GM23338 (cell line): ENCODE measurements at regions not wholly inside any gene's neighbourhood (a gene's known extent, or its start where the extent isn't known, plus 50 kb on each side); places are given as distances from the start of the nearest gene placed in this dataset.

Experiments used
- ATAC-seq: fragments of 200-7000 bp; cut with Tn5 transposase; 3 replicates; pipeline ENCODE4 v1.9.1; 2020
- DNase-seq: peaks from one replicate; pipeline ENCODE4 v3.0.0-alpha.2; 2015; ENCODE audit warnings: low spot score
- H2AFZ ChIP-seq: fragments of 200-600 bp; sonication (generic); 2 replicates; pipeline ENCODE4 v1.8.0; 2016; ENCODE audit warnings: antibody characterized with exemption, mild to moderate bottlenecking, moderate library complexity
- H3F3A ChIP-seq: fragments of 200-600 bp; sonication (generic); replicated peaks from 2 replicates; pipeline ENCODE4 v1.8.0; 2017; ENCODE audit warnings: antibody characterized with exemption, mixed run types, low read depth
- H3K27ac ChIP-seq: fragments of 200-600 bp; sonication (generic); 2 replicates; pipeline ENCODE4 v1.6.1; 2016; ENCODE audit warnings: low read depth
- H3K27me3 ChIP-seq: fragments of 200-600 bp; sonication (generic); 2 replicates; pipeline ENCODE4 v1.8.0; 2016; ENCODE audit warnings: mild to moderate bottlenecking, mixed run types, moderate library complexity; ENCODE audit not compliant: insufficient read depth
- H3K36me3 ChIP-seq: fragments of 200-600 bp; sonication (generic); 2 replicates; pipeline ENCODE4 v1.8.0; 2016; ENCODE audit warnings: mild to moderate bottlenecking; ENCODE audit not compliant: insufficient read depth
- H3K4me1 ChIP-seq: fragments of 200-600 bp; sonication (generic); 2 replicates; pipeline ENCODE4 v1.8.0; 2016; ENCODE audit warnings: mild to moderate bottlenecking, moderate library complexity; ENCODE audit not compliant: insufficient read depth
- H3K4me2 ChIP-seq: fragments of 200-600 bp; sonication (generic); 2 replicates; pipeline ENCODE4 v1.7.1; 2017; ENCODE audit warnings: mixed run types
- H3K4me3 ChIP-seq: fragments of 200-600 bp; sonication (generic); 2 replicates; pipeline ENCODE4 v1.6.1; 2016; ENCODE audit warnings: mixed run types
- H3K79me2 ChIP-seq: fragments of 200-600 bp; sonication (generic); replicated peaks from 2 replicates; pipeline ENCODE4 v1.8.0; 2017; ENCODE audit warnings: mild to moderate bottlenecking; ENCODE audit not compliant: insufficient read depth
- H3K9me2 ChIP-seq: fragments of 200-600 bp; sonication (generic); 2 replicates; pipeline ENCODE4 v1.8.0; 2017; ENCODE audit not compliant: insufficient read depth
- H4K20me1 ChIP-seq: fragments of 200-600 bp; sonication (generic); replicated peaks from 2 replicates; pipeline ENCODE4 v1.8.0; 2017; ENCODE audit warnings: mild to moderate bottlenecking; ENCODE audit not compliant: insufficient read depth
- H3K27ac Mint-ChIP-seq: 2 replicates; pipeline ENCODE4 v1.8.0; 2020; ENCODE audit warnings: inconsistent platforms, mild to moderate bottlenecking, moderate library complexity, mixed read lengths
- H3K27me3 Mint-ChIP-seq: 3 replicates; pipeline ENCODE4 v1.8.0; 2022; ENCODE audit warnings: low read depth, mild to moderate bottlenecking, moderate library complexity, mixed read lengths, inconsistent platforms; ENCODE audit not compliant: insufficient read depth, poor library complexity
- H3K36me3 Mint-ChIP-seq: 3 replicates; pipeline ENCODE4 v1.8.0; 2021; ENCODE audit warnings: low read depth, mild to moderate bottlenecking, inconsistent platforms, moderate library complexity, mixed read lengths
- H3K4me1 Mint-ChIP-seq: 3 replicates; pipeline ENCODE4 v1.8.0; 2020; ENCODE audit warnings: mild to moderate bottlenecking, inconsistent platforms, mixed read lengths
- H3K4me3 Mint-ChIP-seq: 3 replicates; pipeline ENCODE4 v1.8.0; 2021; ENCODE audit warnings: moderate library complexity, mild to moderate bottlenecking, inconsistent platforms, mixed read lengths
- H3K9me3 Mint-ChIP-seq: 3 replicates; pipeline ENCODE4 v1.8.0; 2020; ENCODE audit warnings: moderate library complexity, mild to moderate bottlenecking, inconsistent platforms, mixed read lengths
- CREB1 ChIP-seq: fragments of 250-450 bp; sonication (Bioruptor Pico); IDR thresholded peaks from 2 replicates; pipeline ENCODE4 v1.5.0; 2020; ENCODE audit warnings: low read depth, mild to moderate bottlenecking, moderate library complexity
- EZH2 ChIP-seq: fragments of 200-600 bp; sonication (generic); IDR thresholded peaks from one replicate; pipeline ENCODE4 v1.8.0; 2017; ENCODE audit warnings: antibody characterized with exemption, mild to moderate bottlenecking, low read depth; ENCODE audit not compliant: unreplicated experiment
- EZH2phosphoT487 ChIP-seq: fragments of 200-600 bp; sonication (generic); IDR thresholded peaks from one replicate; pipeline ENCODE4 v1.8.1; 2018; ENCODE audit warnings: antibody characterized with exemption; ENCODE audit not compliant: unreplicated experiment
- JUNB ChIP-seq: IDR thresholded peaks from one replicate; pipeline ENCODE4 v1.6.1; 2016; ENCODE audit warnings: antibody characterized with exemption; ENCODE audit not compliant: unreplicated experiment
- NANOG ChIP-seq: IDR thresholded peaks from 2 replicates; pipeline ENCODE4 v1.6.1; 2016; ENCODE audit warnings: antibody characterized with exemption, borderline replicate concordance
- POLR2AphosphoS5 ChIP-seq: IDR thresholded peaks from 2 replicates; pipeline ENCODE4 v1.6.1; 2016; ENCODE audit warnings: antibody characterized with exemption, low read depth
- STAT1 ChIP-seq: IDR thresholded peaks from one replicate; pipeline ENCODE4 v1.6.1; 2016; ENCODE audit warnings: antibody characterized with exemption; ENCODE audit not compliant: unreplicated experiment
- ZNF114 ChIP-seq: fragments of 250-450 bp; sonication (Bioruptor Pico); IDR thresholded peaks from 2 replicates; pipeline ENCODE4 v1.5.0; 2020; ENCODE audit warnings: mild to moderate bottlenecking, moderate library complexity
- ZNF331 ChIP-seq: fragments of 250-450 bp; sonication (Bioruptor Pico); IDR thresholded peaks from 2 replicates; pipeline ENCODE4 v1.5.0; 2020; ENCODE audit warnings: low read depth, mild to moderate bottlenecking, moderate library complexity
- TF ChIP-seq, protein P1 (sequence below): IDR thresholded peaks from 2 replicates; pipeline ENCODE4 v1.6.1; 2016; ENCODE audit warnings: antibody characterized with exemption
- TF ChIP-seq, protein P2 (sequence below): fragments of 250-450 bp; sonication (Bioruptor Pico); IDR thresholded peaks from 2 replicates; pipeline ENCODE4 v1.5.0; 2020; ENCODE audit warnings: mild to moderate bottlenecking, moderate library complexity
- TF ChIP-seq, protein P3 (sequence below), 2 experiments: fragments of 200-600 bp in 1 of 2; sonication (generic) in 1 of 2; conservative IDR thresholded peaks; 2 replicates each; pipeline versions ENCODE4 v1.5.1 to v1.6.1; 2016 to 2017; ENCODE audit warnings: antibody characterized with exemption in 2 of 2, low read depth in 2 of 2, mild to moderate bottlenecking in 2 of 2, moderate library complexity in 1 of 2
- TF ChIP-seq, protein P4 (sequence below): IDR thresholded peaks from one replicate; pipeline ENCODE4 v1.6.1; 2018; ENCODE audit warnings: antibody characterized with exemption; ENCODE audit not compliant: unreplicated experiment

DNA sequence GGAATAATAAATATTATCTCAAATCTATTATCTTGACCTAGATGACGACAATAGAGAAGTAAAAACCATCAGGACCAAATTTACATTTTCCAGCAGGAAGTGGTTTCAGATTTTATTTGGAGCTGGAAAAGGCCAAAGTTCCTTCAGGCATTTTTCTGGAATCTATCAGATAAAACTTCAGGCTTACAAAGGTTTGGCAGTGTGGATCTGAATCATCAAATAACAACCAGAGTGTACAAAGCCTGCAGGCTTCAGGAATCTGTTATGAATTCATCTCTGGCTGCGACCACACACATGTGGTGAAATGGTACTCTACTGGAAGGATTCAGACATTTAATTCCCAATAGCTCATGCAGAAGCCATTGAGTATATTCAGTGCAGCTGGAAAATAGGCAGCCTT, 726.4 kb upstream of the GRAMD2B start:
- Mint-ChIP-seq H3K27me3 (no peaks in the 10 kb centered on the region), H3K4me1 (peaks cover 5% of the 10 kb centered on the region; the same call in 2 of the 3 replicates), H3K27ac (no peak overlapping the region), H3K4me3 (no peak overlapping the region), H3K36me3 (peaks cover 18% of the 10 kb centered on the region), H3K9me3 (peaks cover 18% of the 10 kb centered on the region)
- ATAC-seq: no peak
- no peak overlapping the region for H3K27ac ChIP-seq
- TF ChIP-seq CREB1 (CRISPR knock-in tag) (no peak), JUNB (no peak), EZH2phosphoT487 (no peak), EZH2 (no peak), ZNF331 (CRISPR knock-in tag) (no peak), ZNF114 (CRISPR knock-in tag) (no peak), POLR2AphosphoS5 (no peak), STAT1 (no peak), NANOG (no peak)
- TF ChIP-seq, protein P1, sequence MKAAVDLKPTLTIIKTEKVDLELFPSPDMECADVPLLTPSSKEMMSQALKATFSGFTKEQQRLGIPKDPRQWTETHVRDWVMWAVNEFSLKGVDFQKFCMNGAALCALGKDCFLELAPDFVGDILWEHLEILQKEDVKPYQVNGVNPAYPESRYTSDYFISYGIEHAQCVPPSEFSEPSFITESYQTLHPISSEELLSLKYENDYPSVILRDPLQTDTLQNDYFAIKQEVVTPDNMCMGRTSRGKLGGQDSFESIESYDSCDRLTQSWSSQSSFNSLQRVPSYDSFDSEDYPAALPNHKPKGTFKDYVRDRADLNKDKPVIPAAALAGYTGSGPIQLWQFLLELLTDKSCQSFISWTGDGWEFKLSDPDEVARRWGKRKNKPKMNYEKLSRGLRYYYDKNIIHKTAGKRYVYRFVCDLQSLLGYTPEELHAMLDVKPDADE: no peak
- TF ChIP-seq, protein P2, sequence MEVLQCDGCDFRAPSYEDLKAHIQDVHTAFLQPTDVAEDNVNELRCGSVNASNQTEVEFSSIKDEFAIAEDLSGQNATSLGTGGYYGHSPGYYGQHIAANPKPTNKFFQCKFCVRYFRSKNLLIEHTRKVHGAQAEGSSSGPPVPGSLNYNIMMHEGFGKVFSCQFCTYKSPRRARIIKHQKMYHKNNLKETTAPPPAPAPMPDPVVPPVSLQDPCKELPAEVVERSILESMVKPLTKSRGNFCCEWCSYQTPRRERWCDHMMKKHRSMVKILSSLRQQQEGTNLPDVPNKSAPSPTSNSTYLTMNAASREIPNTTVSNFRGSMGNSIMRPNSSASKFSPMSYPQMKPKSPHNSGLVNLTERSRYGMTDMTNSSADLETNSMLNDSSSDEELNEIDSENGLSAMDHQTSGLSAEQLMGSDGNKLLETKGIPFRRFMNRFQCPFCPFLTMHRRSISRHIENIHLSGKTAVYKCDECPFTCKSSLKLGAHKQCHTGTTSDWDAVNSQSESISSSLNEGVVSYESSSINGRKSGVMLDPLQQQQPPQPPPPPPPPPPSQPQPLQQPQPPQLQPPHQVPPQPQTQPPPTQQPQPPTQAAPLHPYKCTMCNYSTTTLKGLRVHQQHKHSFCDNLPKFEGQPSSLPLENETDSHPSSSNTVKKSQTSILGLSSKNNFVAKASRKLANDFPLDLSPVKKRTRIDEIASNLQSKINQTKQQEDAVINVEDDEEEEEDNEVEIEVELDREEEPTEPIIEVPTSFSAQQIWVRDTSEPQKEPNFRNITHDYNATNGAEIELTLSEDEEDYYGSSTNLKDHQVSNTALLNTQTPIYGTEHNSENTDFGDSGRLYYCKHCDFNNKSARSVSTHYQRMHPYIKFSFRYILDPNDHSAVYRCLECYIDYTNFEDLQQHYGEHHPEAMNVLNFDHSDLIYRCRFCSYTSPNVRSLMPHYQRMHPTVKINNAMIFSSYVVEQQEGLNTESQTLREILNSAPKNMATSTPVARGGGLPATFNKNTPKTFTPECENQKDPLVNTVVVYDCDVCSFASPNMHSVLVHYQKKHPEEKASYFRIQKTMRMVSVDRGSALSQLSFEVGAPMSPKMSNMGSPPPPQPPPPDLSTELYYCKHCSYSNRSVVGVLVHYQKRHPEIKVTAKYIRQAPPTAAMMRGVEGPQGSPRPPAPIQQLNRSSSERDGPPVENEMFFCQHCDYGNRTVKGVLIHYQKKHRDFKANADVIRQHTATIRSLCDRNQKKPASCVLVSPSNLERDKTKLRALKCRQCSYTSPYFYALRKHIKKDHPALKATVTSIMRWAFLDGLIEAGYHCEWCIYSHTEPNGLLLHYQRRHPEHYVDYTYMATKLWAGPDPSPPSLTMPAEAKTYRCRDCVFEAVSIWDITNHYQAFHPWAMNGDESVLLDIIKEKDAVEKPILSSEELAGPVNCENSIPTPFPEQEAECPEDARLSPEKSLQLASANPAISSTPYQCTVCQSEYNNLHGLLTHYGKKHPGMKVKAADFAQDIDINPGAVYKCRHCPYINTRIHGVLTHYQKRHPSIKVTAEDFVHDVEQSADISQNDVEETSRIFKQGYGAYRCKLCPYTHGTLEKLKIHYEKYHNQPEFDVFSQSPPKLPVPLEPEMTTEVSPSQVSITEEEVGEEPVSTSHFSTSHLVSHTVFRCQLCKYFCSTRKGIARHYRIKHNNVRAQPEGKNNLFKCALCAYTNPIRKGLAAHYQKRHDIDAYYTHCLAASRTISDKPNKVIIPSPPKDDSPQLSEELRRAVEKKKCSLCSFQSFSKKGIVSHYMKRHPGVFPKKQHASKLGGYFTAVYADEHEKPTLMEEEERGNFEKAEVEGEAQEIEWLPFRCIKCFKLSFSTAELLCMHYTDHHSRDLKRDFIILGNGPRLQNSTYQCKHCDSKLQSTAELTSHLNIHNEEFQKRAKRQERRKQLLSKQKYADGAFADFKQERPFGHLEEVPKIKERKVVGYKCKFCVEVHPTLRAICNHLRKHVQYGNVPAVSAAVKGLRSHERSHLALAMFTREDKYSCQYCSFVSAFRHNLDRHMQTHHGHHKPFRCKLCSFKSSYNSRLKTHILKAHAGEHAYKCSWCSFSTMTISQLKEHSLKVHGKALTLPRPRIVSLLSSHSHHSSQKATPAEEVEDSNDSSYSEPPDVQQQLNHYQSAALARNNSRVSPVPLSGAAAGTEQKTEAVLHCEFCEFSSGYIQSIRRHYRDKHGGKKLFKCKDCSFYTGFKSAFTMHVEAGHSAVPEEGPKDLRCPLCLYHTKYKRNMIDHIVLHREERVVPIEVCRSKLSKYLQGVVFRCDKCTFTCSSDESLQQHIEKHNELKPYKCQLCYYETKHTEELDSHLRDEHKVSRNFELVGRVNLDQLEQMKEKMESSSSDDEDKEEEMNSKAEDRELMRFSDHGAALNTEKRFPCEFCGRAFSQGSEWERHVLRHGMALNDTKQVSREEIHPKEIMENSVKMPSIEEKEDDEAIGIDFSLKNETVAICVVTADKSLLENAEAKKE (CRISPR knock-in tag): no peak
- TF ChIP-seq, protein P3, sequence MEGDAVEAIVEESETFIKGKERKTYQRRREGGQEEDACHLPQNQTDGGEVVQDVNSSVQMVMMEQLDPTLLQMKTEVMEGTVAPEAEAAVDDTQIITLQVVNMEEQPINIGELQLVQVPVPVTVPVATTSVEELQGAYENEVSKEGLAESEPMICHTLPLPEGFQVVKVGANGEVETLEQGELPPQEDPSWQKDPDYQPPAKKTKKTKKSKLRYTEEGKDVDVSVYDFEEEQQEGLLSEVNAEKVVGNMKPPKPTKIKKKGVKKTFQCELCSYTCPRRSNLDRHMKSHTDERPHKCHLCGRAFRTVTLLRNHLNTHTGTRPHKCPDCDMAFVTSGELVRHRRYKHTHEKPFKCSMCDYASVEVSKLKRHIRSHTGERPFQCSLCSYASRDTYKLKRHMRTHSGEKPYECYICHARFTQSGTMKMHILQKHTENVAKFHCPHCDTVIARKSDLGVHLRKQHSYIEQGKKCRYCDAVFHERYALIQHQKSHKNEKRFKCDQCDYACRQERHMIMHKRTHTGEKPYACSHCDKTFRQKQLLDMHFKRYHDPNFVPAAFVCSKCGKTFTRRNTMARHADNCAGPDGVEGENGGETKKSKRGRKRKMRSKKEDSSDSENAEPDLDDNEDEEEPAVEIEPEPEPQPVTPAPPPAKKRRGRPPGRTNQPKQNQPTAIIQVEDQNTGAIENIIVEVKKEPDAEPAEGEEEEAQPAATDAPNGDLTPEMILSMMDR (conservative IDR thresholded peaks at IDR 0.05; ENCODE audit: low read depth in 2 of 2): no peak
- TF ChIP-seq, protein P4, sequence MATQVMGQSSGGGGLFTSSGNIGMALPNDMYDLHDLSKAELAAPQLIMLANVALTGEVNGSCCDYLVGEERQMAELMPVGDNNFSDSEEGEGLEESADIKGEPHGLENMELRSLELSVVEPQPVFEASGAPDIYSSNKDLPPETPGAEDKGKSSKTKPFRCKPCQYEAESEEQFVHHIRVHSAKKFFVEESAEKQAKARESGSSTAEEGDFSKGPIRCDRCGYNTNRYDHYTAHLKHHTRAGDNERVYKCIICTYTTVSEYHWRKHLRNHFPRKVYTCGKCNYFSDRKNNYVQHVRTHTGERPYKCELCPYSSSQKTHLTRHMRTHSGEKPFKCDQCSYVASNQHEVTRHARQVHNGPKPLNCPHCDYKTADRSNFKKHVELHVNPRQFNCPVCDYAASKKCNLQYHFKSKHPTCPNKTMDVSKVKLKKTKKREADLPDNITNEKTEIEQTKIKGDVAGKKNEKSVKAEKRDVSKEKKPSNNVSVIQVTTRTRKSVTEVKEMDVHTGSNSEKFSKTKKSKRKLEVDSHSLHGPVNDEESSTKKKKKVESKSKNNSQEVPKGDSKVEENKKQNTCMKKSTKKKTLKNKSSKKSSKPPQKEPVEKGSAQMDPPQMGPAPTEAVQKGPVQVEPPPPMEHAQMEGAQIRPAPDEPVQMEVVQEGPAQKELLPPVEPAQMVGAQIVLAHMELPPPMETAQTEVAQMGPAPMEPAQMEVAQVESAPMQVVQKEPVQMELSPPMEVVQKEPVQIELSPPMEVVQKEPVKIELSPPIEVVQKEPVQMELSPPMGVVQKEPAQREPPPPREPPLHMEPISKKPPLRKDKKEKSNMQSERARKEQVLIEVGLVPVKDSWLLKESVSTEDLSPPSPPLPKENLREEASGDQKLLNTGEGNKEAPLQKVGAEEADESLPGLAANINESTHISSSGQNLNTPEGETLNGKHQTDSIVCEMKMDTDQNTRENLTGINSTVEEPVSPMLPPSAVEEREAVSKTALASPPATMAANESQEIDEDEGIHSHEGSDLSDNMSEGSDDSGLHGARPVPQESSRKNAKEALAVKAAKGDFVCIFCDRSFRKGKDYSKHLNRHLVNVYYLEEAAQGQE: no peak
- no peaks in the 10 kb centered on the region for H3F3A ChIP-seq
- H3K36me3 ChIP-seq: no peaks in the 10 kb centered on the region
- no peak overlapping the region for H2AFZ ChIP-seq
- H3K4me1 ChIP-seq: no peaks in the 10 kb centered on the region
- H3K9me2 ChIP-seq: 0 out of 2 replicates have a peak, but pooled peaks cover 4% of the 10 kb centered on the region
- H3K79me2 ChIP-seq: no peaks in the 10 kb centered on the region
- no peak overlapping the region for H3K4me2 ChIP-seq
- no peak for DNase-seq
- H3K4me3 ChIP-seq: no peak overlapping the region
- no peaks in the 10 kb centered on the region for H4K20me1 ChIP-seq
- no peaks in the 10 kb centered on the region for H3K27me3 ChIP-seq
